ENCODE measurements at regions not wholly inside any gene's neighbourhood (a gene's known extent, or its start where the extent isn't known, plus 50 kb on each side); places are given as distances from the start of the nearest gene placed in this dataset.
"Not testable (repeated sequence)": the region's sequence is repeated elsewhere in the genome, so short reads cannot be mapped to it uniquely, and the experiment has no call there.

- Histone ChIP-seq H3K9me3 (ENCODE audit: control insufficient read depth, low read length) (no peaks in the 10 kb centered on the region), H3K9ac (ENCODE audit: low read length) (no peak overlapping the region), H3K36me3 (ENCODE audit: control insufficient read depth, insufficient read depth, low read length) (no peaks in the 10 kb centered on the region), H3K4me3 (ENCODE audit: low read length) (no peak overlapping the region), H3K27me3 (ENCODE audit: control insufficient read depth, insufficient read depth, low read length) (no peaks in the 10 kb centered on the region), H3K4me1 (ENCODE audit: control insufficient read depth, insufficient read depth, low read length) (peaks cover 72% of the 10 kb centered on the region)
Observed at GRCh38 chr5:56641635-56642260, 173.6 kb upstream of the MAP3K1 start.

GRCh38 chr5:56640763-56641406 lies 174.5 kb upstream of the MAP3K1 start:
- no peak overlapping the region for H3K9ac ChIP-seq (ENCODE audit: low read length)
- no peaks in the 10 kb centered on the region for H3K9me3 ChIP-seq (ENCODE audit: control insufficient read depth, low read length)
- H3K4me3 ChIP-seq (ENCODE audit: low read length), result no peak overlapping the region
- no peaks in the 10 kb centered on the region for H3K36me3 ChIP-seq (ENCODE audit: control insufficient read depth, insufficient read depth, low read length)
- H3K4me1 ChIP-seq (ENCODE audit: control insufficient read depth, insufficient read depth, low read length), result peaks cover 68% of the 10 kb centered on the region
- no peaks in the 10 kb centered on the region for H3K27me3 ChIP-seq (ENCODE audit: control insufficient read depth, insufficient read depth, low read length)

- H3K27me3 ChIP-seq (ENCODE audit: control insufficient read depth, insufficient read depth, low read length), result no peaks in the 10 kb centered on the region
- H3K4me1 ChIP-seq (ENCODE audit: control insufficient read depth, insufficient read depth, low read length), result peaks cover 57% of the 10 kb centered on the region
Observed at GRCh38 chr5:56639476-56639875, 175.9 kb upstream of the MAP3K1 start.

GRCh38 chr5:56638768-56639238 lies 176.5 kb upstream of the MAP3K1 start:
- H3K4me1 ChIP-seq (ENCODE audit: control insufficient read depth, insufficient read depth, low read length), result peaks cover 56% of the 10 kb centered on the region
- H3K9ac ChIP-seq (ENCODE audit: low read length), result no peak overlapping the region
- no peaks in the 10 kb centered on the region for H3K27me3 ChIP-seq (ENCODE audit: control insufficient read depth, insufficient read depth, low read length)
- no peak overlapping the region for H3K4me3 ChIP-seq (ENCODE audit: low read length)
- H3K9me3 ChIP-seq (ENCODE audit: control insufficient read depth, low read length), result no peaks in the 10 kb centered on the region
- H3K36me3 ChIP-seq (ENCODE audit: control insufficient read depth, insufficient read depth, low read length), result no peaks in the 10 kb centered on the region

More at GRCh38 chr5:56639476-56639875, 175.9 kb upstream of the MAP3K1 start:
- no peaks in the 10 kb centered on the region for H3K36me3 ChIP-seq (ENCODE audit: control insufficient read depth, insufficient read depth, low read length)
- H3K9me3 ChIP-seq (ENCODE audit: control insufficient read depth, low read length), result no peaks in the 10 kb centered on the region
- no peak overlapping the region for H3K9ac ChIP-seq (ENCODE audit: low read length)
- H3K4me3 ChIP-seq (ENCODE audit: low read length), result no peak overlapping the region

GRCh38 chr5:56638061-56638621 lies 177.2 kb upstream of the MAP3K1 start:
- H3K36me3 ChIP-seq (ENCODE audit: control insufficient read depth, insufficient read depth, low read length), result no peaks in the 10 kb centered on the region

GRCh38 chr5:56637321-56637920 lies 177.9 kb upstream of the MAP3K1 start:
- Histone ChIP-seq H3K4me3 (ENCODE audit: low read length) (no peak overlapping the region), H3K4me1 (ENCODE audit: control insufficient read depth, insufficient read depth, low read length) (peaks cover 56% of the 10 kb centered on the region), H3K27me3 (ENCODE audit: control insufficient read depth, insufficient read depth, low read length) (no peaks in the 10 kb centered on the region), H3K9ac (ENCODE audit: low read length) (no peak overlapping the region), H3K36me3 (ENCODE audit: control insufficient read depth, insufficient read depth, low read length) (no peaks in the 10 kb centered on the region), H3K9me3 (ENCODE audit: control insufficient read depth, low read length) (no peaks in the 10 kb centered on the region)

More at GRCh38 chr5:56638061-56638621, 177.2 kb upstream of the MAP3K1 start:
- Histone ChIP-seq H3K4me1 (ENCODE audit: control insufficient read depth, insufficient read depth, low read length) (peaks cover 56% of the 10 kb centered on the region), H3K9ac (ENCODE audit: low read length) (no peak overlapping the region), H3K4me3 (ENCODE audit: low read length) (peak overlapping the region; percentile 14), H3K27me3 (ENCODE audit: control insufficient read depth, insufficient read depth, low read length) (no peaks in the 10 kb centered on the region), H3K9me3 (ENCODE audit: control insufficient read depth, low read length) (no peaks in the 10 kb centered on the region)

- Histone ChIP-seq H3K4me1 (ENCODE audit: control insufficient read depth, insufficient read depth, low read length) (peaks cover 29% of the 10 kb centered on the region), H3K4me3 (ENCODE audit: low read length) (no peak overlapping the region), H3K9ac (ENCODE audit: low read length) (no peak overlapping the region), H3K36me3 (ENCODE audit: control insufficient read depth, insufficient read depth, low read length) (no peaks in the 10 kb centered on the region), H3K27me3 (ENCODE audit: control insufficient read depth, insufficient read depth, low read length) (no peaks in the 10 kb centered on the region), H3K9me3 (ENCODE audit: control insufficient read depth, low read length) (no peaks in the 10 kb centered on the region)
Observed at GRCh38 chr5:56633950-56634349, 181.4 kb upstream of the MAP3K1 start.

GRCh38 chr5:56632939-56633338 lies 182.4 kb upstream of the MAP3K1 start:
- Histone ChIP-seq H3K9me3 (ENCODE audit: control insufficient read depth, low read length) (no peaks in the 10 kb centered on the region), H3K27me3 (ENCODE audit: control insufficient read depth, insufficient read depth, low read length) (no peaks in the 10 kb centered on the region), H3K9ac (ENCODE audit: low read length) (no peak overlapping the region), H3K4me3 (ENCODE audit: low read length) (no peak overlapping the region), H3K36me3 (ENCODE audit: control insufficient read depth, insufficient read depth, low read length) (no peaks in the 10 kb centered on the region), H3K4me1 (ENCODE audit: control insufficient read depth, insufficient read depth, low read length) (peaks cover 19% of the 10 kb centered on the region)

GRCh38 chr5:56632199-56632598 lies 183.2 kb upstream of the MAP3K1 start:
- H3K4me3 ChIP-seq (ENCODE audit: low read length), result no peak overlapping the region
- peaks cover 12% of the 10 kb centered on the region for H3K4me1 ChIP-seq (ENCODE audit: control insufficient read depth, insufficient read depth, low read length)
- no peaks in the 10 kb centered on the region for H3K27me3 ChIP-seq (ENCODE audit: control insufficient read depth, insufficient read depth, low read length)
- H3K9me3 ChIP-seq (ENCODE audit: control insufficient read depth, low read length), result no peaks in the 10 kb centered on the region
- no peaks in the 10 kb centered on the region for H3K36me3 ChIP-seq (ENCODE audit: control insufficient read depth, insufficient read depth, low read length)
- no peak overlapping the region for H3K9ac ChIP-seq (ENCODE audit: low read length)

GRCh38 chr5:56631719-56632118 lies 183.6 kb upstream of the MAP3K1 start:
- Histone ChIP-seq H3K9me3 (ENCODE audit: control insufficient read depth, low read length) (no peaks in the 10 kb centered on the region), H3K4me1 (ENCODE audit: control insufficient read depth, insufficient read depth, low read length) (peaks cover 7% of the 10 kb centered on the region), H3K4me3 (ENCODE audit: low read length) (no peak overlapping the region), H3K36me3 (ENCODE audit: control insufficient read depth, insufficient read depth, low read length) (no peaks in the 10 kb centered on the region), H3K27me3 (ENCODE audit: control insufficient read depth, insufficient read depth, low read length) (no peaks in the 10 kb centered on the region), H3K9ac (ENCODE audit: low read length) (no peak overlapping the region)

GRCh38 chr5:56628616-56629015 lies 186.7 kb upstream of the MAP3K1 start:
- H3K36me3 ChIP-seq (ENCODE audit: control insufficient read depth, insufficient read depth, low read length); H3K4me3 ChIP-seq (ENCODE audit: low read length); H3K4me1 ChIP-seq (ENCODE audit: control insufficient read depth, insufficient read depth, low read length); H3K9me3 ChIP-seq (ENCODE audit: control insufficient read depth, low read length); H3K27me3 ChIP-seq (ENCODE audit: control insufficient read depth, insufficient read depth, low read length); H3K9ac ChIP-seq (ENCODE audit: low read length): not testable (repeated sequence)

- H3K9ac ChIP-seq (ENCODE audit: low read length), result no peak overlapping the region
- no peak overlapping the region for H3K4me3 ChIP-seq (ENCODE audit: low read length)
- H3K27me3 ChIP-seq (ENCODE audit: control insufficient read depth, insufficient read depth, low read length), result no peaks in the 10 kb centered on the region
- no peaks in the 10 kb centered on the region for H3K36me3 ChIP-seq (ENCODE audit: control insufficient read depth, insufficient read depth, low read length)
- H3K4me1 ChIP-seq (ENCODE audit: control insufficient read depth, insufficient read depth, low read length), result no peaks in the 10 kb centered on the region
- H3K9me3 ChIP-seq (ENCODE audit: control insufficient read depth, low read length), result no peaks in the 10 kb centered on the region
Observed at GRCh38 chr5:56625541-56625940, 189.8 kb upstream of the MAP3K1 start.

Measured in mucosa of stomach (tissue), 1 donor.